ENCODE measurements at regions not wholly inside any gene's neighbourhood (a gene's known extent, or its start where the extent isn't known, plus 50 kb on each side); places are given as distances from the start of the nearest gene placed in this dataset.

DNA sequence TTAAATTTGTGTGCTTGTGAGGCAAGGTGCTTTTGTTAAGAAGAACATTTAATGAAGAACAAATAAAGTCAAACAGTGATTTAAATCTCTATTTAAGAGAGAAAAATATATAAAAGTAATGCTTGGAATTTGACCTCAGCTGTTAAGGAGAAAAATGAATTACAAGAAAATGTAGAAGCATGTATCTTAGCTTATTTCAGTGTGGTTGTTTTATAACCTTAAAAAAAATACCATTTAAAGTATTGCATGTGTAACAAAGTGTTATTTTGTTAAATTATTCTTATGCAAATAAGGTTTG is 537.0 kb upstream of the SPRY2 start:
- TF ChIP-seq, protein P1, sequence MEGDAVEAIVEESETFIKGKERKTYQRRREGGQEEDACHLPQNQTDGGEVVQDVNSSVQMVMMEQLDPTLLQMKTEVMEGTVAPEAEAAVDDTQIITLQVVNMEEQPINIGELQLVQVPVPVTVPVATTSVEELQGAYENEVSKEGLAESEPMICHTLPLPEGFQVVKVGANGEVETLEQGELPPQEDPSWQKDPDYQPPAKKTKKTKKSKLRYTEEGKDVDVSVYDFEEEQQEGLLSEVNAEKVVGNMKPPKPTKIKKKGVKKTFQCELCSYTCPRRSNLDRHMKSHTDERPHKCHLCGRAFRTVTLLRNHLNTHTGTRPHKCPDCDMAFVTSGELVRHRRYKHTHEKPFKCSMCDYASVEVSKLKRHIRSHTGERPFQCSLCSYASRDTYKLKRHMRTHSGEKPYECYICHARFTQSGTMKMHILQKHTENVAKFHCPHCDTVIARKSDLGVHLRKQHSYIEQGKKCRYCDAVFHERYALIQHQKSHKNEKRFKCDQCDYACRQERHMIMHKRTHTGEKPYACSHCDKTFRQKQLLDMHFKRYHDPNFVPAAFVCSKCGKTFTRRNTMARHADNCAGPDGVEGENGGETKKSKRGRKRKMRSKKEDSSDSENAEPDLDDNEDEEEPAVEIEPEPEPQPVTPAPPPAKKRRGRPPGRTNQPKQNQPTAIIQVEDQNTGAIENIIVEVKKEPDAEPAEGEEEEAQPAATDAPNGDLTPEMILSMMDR (IDR thresholded peaks at IDR 0.05), result no peak
- TF ChIP-seq POLR2AphosphoS5 (IDR thresholded peaks at IDR 0.05) (no peak), POLR2A (IDR thresholded peaks at IDR 0.05) (no peak), EP300 (IDR thresholded peaks at IDR 0.05) (no peak)

Data from gastroesophageal sphincter (tissue), 3 donors.